GM13977 (cell line): ENCODE measurements at regions not wholly inside any gene's neighbourhood (a gene's known extent, or its start where the extent isn't known, plus 50 kb on each side); places are given as distances from the start of the nearest gene placed in this dataset.

ENCODE experiments used
- DNase-seq: peaks from one replicate; pipeline ENCODE4 v3.0.0; 2012; ENCODE audit warnings: low spot score
- in situ Hi-C: fragments of 300-500 bp; cut with MboI; formaldehyde crosslinking; loops from one replicate; pipeline ENCODE4 v1.12.0; 2022; ENCODE audit warnings: low sequenced_read_pairs, low pct_unique_long_range_greater_than_20kb, mixed read lengths, inconsistent platforms; ENCODE audit not compliant: unreplicated experiment
- TF ChIP-seq, protein P1 (sequence below): IDR thresholded peaks from 2 replicates; pipeline ENCODE4 v1.5.1; 2012; ENCODE audit warnings: mild to moderate bottlenecking, control low read depth; ENCODE audit not compliant: insufficient read depth; ENCODE audit errors: extremely low read depth, missing control alignments

DNA sequence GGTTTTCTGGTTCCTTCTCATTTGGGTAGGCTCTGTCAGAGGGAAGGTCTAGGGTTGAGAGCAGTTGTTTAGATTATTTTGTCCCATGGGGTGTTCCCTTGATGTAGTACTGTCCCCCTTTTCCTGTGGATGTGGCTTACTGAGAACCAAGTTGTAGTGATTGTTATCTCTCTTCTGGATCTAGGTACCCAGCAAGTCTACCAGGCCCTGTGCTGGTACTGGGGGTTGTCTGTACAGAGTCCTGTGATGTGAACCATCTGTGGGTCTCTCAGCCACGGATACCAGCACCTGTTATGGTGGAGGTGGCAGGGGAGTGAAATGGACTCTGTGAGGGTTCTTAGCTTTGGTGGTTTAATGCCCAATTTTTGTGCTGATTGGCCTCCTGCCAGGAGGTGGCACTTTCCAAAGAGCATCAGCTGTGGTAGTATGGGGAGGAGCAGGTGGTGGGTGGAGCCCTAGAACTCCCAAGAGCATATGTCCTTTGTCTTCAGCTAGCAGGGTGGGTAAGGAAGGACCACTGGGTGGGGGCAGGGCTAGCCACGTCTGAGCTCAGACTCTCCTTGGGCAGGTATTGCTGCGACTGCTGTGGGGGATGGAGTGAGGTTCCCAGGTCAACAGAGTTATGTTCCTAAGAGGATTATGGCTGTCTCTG lies 179.3 kb upstream of the BTG1 start:
- in situ Hi-C loops = no loop called here
- DNase-seq = no peak
- TF ChIP-seq, protein P1, sequence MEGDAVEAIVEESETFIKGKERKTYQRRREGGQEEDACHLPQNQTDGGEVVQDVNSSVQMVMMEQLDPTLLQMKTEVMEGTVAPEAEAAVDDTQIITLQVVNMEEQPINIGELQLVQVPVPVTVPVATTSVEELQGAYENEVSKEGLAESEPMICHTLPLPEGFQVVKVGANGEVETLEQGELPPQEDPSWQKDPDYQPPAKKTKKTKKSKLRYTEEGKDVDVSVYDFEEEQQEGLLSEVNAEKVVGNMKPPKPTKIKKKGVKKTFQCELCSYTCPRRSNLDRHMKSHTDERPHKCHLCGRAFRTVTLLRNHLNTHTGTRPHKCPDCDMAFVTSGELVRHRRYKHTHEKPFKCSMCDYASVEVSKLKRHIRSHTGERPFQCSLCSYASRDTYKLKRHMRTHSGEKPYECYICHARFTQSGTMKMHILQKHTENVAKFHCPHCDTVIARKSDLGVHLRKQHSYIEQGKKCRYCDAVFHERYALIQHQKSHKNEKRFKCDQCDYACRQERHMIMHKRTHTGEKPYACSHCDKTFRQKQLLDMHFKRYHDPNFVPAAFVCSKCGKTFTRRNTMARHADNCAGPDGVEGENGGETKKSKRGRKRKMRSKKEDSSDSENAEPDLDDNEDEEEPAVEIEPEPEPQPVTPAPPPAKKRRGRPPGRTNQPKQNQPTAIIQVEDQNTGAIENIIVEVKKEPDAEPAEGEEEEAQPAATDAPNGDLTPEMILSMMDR = no peak

DNA sequence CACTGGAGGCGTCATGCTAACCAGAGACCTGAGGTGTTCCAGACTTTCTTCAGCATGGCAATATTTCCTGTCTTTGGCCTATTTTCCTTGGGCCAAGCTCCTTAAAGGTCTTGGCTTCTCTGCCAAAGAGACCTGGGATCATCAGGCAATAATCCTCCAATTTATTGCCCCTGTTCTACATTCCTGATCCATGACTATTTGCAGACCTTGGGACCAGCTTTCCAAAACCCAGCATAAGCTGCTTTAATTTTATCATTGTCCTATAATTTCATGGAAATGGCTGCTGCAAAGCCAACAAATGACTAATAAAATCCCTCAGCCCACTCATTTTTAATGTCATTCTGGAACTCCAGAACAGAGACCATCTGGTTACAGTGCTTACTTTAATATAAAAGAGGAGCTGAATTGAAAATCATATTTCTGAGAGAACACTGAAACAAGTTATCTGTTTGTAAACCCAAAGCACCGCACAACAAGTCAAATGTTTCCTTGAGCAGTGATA lies 166.9 kb upstream of the BTG1 start:
- in situ Hi-C loops = no loop called here
- DNase-seq = no peak
- TF ChIP-seq, protein P1 = no peak

DNA sequence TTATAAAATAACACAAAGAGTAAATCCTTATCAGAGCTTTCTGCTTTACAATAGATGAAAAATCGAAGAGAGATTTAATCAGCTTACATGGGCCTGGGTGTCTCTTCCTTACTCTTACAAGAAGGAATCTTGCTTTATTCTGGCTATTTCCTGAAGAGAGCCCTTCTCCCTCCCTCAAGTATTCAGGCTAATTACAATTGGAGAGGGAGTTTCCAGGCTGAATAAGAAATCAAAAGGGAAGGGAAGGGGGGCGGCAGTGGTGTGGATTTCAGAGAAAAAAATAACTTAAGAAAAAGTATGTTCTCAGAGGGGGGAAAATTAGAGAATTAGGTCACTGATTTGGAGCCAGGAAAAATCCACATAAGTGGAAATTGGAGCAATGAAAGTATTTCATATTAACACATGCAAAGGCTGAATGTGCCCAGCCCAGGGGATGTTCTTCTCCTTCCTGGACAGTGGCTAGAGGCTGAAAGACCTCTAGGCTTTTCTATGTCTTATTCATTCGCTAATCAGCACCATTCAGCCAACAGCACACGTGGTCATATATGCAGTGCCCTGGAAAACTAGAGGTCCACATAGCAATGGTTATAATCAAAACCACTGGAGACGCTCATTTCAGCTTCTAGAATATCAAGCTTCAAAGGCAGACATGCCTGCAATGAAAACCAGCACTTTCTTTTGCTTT lies 158.9 kb upstream of the BTG1 start:
- TF ChIP-seq, protein P1 = no peak
- DNase-seq = no peak
- in situ Hi-C loops = no loop called here

DNA sequence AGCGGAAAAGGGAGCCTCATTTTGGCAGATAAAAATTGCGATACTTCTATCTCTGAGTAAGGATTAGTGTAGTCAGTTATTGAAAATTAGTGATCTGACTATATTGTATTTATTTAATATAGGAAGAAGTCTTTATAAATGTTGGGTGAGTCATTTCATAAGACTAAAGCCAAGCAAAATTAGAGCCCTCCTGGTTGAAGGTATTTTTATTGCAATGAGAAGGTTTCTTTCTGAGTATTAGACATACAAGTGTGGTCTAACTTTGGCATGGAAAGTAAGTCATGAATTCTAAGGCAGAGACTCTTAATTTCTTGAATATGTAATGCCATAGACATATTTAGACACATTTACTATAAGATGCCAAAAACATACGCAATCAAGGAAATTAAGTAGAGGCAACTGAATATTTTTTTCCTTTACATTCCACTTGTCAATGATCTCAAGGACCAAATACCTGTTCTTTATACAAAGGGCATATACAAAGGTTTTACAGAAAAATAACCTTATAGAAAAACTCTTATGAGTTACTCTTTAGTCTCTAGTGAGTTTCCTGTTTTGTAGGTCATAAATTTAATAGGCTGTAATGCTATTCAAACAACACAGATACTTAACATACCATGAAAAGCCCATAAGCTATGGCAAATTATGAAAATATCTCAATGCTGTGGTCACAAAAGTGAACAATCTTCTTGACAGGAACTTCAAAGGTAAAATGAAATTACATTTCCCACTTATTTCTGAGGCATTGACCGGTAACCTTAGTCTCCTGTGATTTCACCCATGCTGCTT lies 156.6 kb upstream of the BTG1 start:
- in situ Hi-C loops = no loop called here
- TF ChIP-seq, protein P1 = no peak
- DNase-seq = no peak

DNA sequence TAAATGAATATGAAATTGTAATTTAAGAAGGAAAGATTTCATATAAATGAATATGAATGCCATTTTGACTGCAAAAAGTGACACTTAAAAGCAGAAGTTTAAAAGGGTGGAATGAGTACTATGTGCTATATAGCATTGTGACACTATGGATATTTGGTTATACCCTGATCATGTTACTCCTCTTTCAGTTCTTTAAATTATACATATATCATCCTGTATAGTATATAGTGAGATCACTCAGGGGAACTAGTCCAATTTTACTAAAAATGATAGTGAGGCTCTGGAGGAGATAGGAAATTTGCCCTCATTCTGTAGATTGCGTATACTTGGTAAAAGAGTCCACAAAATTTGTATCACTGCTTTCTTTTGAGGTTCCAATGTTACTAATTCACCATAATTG lies 155.7 kb upstream of the BTG1 start:
- DNase-seq = no peak
- TF ChIP-seq, protein P1 = no peak
- in situ Hi-C loops = no loop called here

DNA sequence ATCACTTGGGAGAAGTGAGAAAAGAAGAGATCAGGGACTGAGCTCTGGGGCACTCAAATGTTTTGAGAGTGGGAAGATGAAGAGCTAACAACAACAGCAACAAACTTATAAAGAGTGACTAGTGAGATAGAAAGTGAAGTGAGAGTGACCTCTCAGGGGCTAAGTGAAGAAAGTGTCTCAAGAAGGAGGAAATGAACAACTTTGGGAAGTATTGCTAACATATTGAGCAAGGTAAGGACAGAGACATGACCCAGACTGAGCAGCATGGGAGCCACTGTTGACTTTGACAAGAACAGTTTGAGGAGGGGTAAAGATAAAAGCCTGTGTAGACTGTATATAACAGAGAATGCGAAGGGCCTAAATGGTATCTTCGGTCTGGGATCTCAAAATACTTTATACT lies 155.1 kb upstream of the BTG1 start:
- TF ChIP-seq, protein P1 = no peak
- no peak for DNase-seq
- in situ Hi-C loops = no loop called here
